Activated CD8-positive, alpha-beta memory T cell treated with anti-CD3 and anti-CD28 coated beads, Interleukin-2, amount 50 U/mL, for 24 hours (primary cell): ENCODE measurements at regions not wholly inside any gene's neighbourhood (a gene's known extent, or its start where the extent isn't known, plus 50 kb on each side); places are given as distances from the start of the nearest gene placed in this dataset.
A peak's percentile ranks its signal among the peaks of the same experiment; 100 is the strongest.
"Not testable (repeated sequence)": the region's sequence is repeated elsewhere in the genome, so short reads cannot be mapped to it uniquely, and the experiment has no call there.

Experiments
- DNase-seq: peaks from one replicate; pipeline ENCODE4 v3.0.0-alpha.2; 2020; ENCODE audit errors: extremely low read depth

- no peak for DNase-seq
Measured at GRCh38 chr7:131674131-131674530, 117.7 kb upstream of the PODXL start.

GRCh38 chr7:131673576-131673975 is 117.1 kb upstream of the PODXL start:
- DNase-seq = no peak

- no peak for DNase-seq
Measured at GRCh38 chr7:131670406-131670805, 114.0 kb upstream of the PODXL start.

GRCh38 chr7:131667699-131668098 is 111.3 kb upstream of the PODXL start:
- DNase-seq = no peak

GRCh38 chr7:131665021-131665420 is 108.6 kb upstream of the PODXL start:
- no peak for DNase-seq

GRCh38 chr7:131664570-131664969 is 108.1 kb upstream of the PODXL start:
- no peak for DNase-seq

GRCh38 chr7:131662301-131662873 is 106.0 kb upstream of the PODXL start:
- not testable (repeated sequence) for DNase-seq

- DNase-seq = no peak
Measured at GRCh38 chr7:131657881-131658280, 101.5 kb upstream of the PODXL start.

GRCh38 chr7:131656980-131657723 is 100.7 kb upstream of the PODXL start:
- DNase-seq = no peak

- no peak for DNase-seq
Measured at GRCh38 chr7:131655866-131656265, 99.4 kb upstream of the PODXL start.

GRCh38 chr7:131655447-131655846 is 99.0 kb upstream of the PODXL start:
- DNase-seq = no peak

GRCh38 chr7:131654668-131655326 is 98.4 kb upstream of the PODXL start:
- DNase-seq = peak; percentile 57

GRCh38 chr7:131654249-131654558 is 97.8 kb upstream of the PODXL start:
- no peak for DNase-seq

GRCh38 chr7:131653418-131654248 is 97.2 kb upstream of the PODXL start:
- no peak for DNase-seq

- DNase-seq = no peak
Measured at GRCh38 chr7:131652934-131653333, 96.5 kb upstream of the PODXL start.

GRCh38 chr7:131652194-131652593 is 95.8 kb upstream of the PODXL start:
- DNase-seq = no peak

- DNase-seq = no peak
Measured at GRCh38 chr7:131649879-131650278, 93.5 kb upstream of the PODXL start.

GRCh38 chr7:131649003-131649541 is 92.6 kb upstream of the PODXL start:
- no peak for DNase-seq

- DNase-seq = no peak
Measured at GRCh38 chr7:131648491-131648890, 92.1 kb upstream of the PODXL start.

GRCh38 chr7:131646203-131646602 is 89.8 kb upstream of the PODXL start:
- no peak for DNase-seq

- DNase-seq = no peak
Measured at GRCh38 chr7:131642429-131642828, 86.0 kb upstream of the PODXL start.

- DNase-seq = no peak
Measured at GRCh38 chr7:131640686-131641085, 84.3 kb upstream of the PODXL start.
